ENCODE measurements at regions not wholly inside any gene's neighbourhood (a gene's known extent, or its start where the extent isn't known, plus 50 kb on each side); places are given as distances from the start of the nearest gene placed in this dataset.

DNA sequence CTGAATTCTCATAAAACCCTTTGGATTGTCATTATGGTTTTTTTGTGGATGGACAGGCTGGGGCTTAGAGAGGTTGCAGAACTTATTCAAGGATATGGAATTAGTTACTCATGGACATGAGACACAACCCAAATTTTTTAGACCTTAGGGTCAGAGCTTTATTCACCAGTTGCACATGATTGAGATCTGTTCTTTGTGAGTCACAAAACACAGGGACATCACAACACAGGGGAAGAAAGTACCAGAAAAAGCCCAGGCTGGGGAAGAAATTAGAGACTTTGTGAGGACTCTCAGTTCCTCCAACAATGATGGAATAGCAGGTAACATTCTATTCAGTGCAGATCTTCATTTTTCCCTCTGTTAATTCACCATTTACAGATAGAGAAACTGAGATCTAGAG lies 602.4 kb upstream of the CPEB2 start:
- Histone ChIP-seq H3K9ac (ENCODE audit: low read length in 3 of 3) (no peak overlapping the region), H3K4me3 (ENCODE audit: low read length in 3 of 3) (no peak overlapping the region), H3K36me3 (ENCODE audit: control insufficient read depth in 2 of 3, insufficient read depth in 3 of 3, low read length in 3 of 3) (no peaks in the 10 kb centered on the region), H3K27me3 (ENCODE audit: control insufficient read depth, insufficient read depth, low read length) (no peaks in the 10 kb centered on the region), H3K4me1 (ENCODE audit: control insufficient read depth in 2 of 3, insufficient read depth in 2 of 3, low read depth in 1 of 3, low read length in 3 of 3) (no peaks in the 10 kb centered on the region), H3K27ac (ENCODE audit: low read depth in 2 of 2, low read length in 2 of 2) (no peak overlapping the region), H3K9me3 (ENCODE audit: control insufficient read depth in 2 of 3, insufficient read depth in 1 of 3, low read length in 3 of 3) (peaks cover 0 to 4% (median 0%) of the 10 kb centered on the region in 3 donors)
- FAIRE-seq: no peak
- no peak for DNase-seq
- intact Hi-C loops (cut with DNase I): no loop called here
- TF ChIP-seq, protein P1, sequence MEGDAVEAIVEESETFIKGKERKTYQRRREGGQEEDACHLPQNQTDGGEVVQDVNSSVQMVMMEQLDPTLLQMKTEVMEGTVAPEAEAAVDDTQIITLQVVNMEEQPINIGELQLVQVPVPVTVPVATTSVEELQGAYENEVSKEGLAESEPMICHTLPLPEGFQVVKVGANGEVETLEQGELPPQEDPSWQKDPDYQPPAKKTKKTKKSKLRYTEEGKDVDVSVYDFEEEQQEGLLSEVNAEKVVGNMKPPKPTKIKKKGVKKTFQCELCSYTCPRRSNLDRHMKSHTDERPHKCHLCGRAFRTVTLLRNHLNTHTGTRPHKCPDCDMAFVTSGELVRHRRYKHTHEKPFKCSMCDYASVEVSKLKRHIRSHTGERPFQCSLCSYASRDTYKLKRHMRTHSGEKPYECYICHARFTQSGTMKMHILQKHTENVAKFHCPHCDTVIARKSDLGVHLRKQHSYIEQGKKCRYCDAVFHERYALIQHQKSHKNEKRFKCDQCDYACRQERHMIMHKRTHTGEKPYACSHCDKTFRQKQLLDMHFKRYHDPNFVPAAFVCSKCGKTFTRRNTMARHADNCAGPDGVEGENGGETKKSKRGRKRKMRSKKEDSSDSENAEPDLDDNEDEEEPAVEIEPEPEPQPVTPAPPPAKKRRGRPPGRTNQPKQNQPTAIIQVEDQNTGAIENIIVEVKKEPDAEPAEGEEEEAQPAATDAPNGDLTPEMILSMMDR (IDR thresholded peaks at IDR 0.05; ENCODE audit: borderline replicate concordance, extremely low read depth, insufficient read depth): no peak

DNA sequence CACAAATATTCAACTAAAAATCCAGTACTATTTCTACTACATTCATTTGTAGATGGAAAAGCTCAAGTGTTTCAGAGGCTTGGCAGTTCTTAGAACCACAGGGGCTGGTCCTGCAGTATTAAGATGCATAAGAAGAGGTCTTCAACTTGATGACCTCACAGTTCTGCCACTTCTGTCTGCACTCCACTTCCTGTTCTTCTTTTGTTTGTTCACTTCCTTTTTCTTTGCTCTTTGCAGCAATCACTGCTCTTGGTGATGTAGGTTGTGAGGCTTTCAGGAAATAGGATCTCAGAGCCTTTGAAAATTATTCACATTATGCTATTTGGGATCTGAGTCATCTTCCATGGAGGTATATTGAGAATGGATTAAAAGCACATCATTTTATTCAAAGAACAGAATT lies 602.0 kb upstream of the CPEB2 start:
- H3K4me1 ChIP-seq (ENCODE audit: control insufficient read depth in 2 of 3, insufficient read depth in 2 of 3, low read depth in 1 of 3, low read length in 3 of 3): no peaks in the 10 kb centered on the region
- no peaks in the 10 kb centered on the region for H3K27me3 ChIP-seq (ENCODE audit: control insufficient read depth, insufficient read depth, low read length)
- no peak overlapping the region for H3K9ac ChIP-seq (ENCODE audit: low read length in 3 of 3)
- FAIRE-seq: no peak
- no peak for DNase-seq
- H3K36me3 ChIP-seq (ENCODE audit: control insufficient read depth in 2 of 3, insufficient read depth in 3 of 3, low read length in 3 of 3): no peaks in the 10 kb centered on the region
- H3K27ac ChIP-seq (ENCODE audit: low read depth in 2 of 2, low read length in 2 of 2): no peak overlapping the region
- intact Hi-C loops (cut with DNase I): no loop called here
- TF ChIP-seq, protein P1 (IDR thresholded peaks at IDR 0.05; ENCODE audit: borderline replicate concordance, extremely low read depth, insufficient read depth): no peak
- H3K4me3 ChIP-seq (ENCODE audit: low read length in 3 of 3): no peak overlapping the region
- peaks cover 0 to 4% (median 0%) of the 10 kb centered on the region in 3 donors for H3K9me3 ChIP-seq (ENCODE audit: control insufficient read depth in 2 of 3, insufficient read depth in 1 of 3, low read length in 3 of 3)

DNA sequence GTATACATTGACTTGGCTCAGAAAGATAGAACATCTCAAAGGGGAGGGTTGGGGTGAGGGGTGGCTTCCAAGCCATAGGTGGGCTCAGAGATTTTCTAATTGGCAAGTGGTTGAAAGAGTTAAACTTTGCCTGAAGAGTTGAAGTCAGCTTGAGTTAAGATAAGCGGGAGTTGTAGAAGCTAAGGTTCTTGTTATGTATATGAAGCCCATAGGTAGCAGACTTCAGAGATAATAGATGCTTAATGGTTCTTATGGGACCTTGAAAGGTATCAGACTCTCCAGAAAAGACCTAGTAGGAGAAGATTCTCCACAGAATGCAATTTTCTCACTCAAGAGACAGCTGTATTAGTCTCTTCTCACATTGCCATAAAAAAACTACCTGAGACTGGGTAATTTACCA lies 599.1 kb upstream of the CPEB2 start:
- intact Hi-C loops (cut with DNase I): no loop called here
- no peak for FAIRE-seq
- no peak overlapping the region for H3K27ac ChIP-seq (ENCODE audit: low read depth in 2 of 2, low read length in 2 of 2)
- no peak overlapping the region for H3K9ac ChIP-seq (ENCODE audit: low read length in 3 of 3)
- DNase-seq: no peak
- no peaks in the 10 kb centered on the region for H3K36me3 ChIP-seq (ENCODE audit: control insufficient read depth in 2 of 3, insufficient read depth in 3 of 3, low read length in 3 of 3)
- H3K9me3 ChIP-seq (ENCODE audit: control insufficient read depth in 2 of 3, insufficient read depth in 1 of 3, low read length in 3 of 3): peaks cover 0 to 4% (median 0%) of the 10 kb centered on the region in 3 donors
- no peaks in the 10 kb centered on the region for H3K27me3 ChIP-seq (ENCODE audit: control insufficient read depth, insufficient read depth, low read length)
- no peaks in the 10 kb centered on the region for H3K4me1 ChIP-seq (ENCODE audit: control insufficient read depth in 2 of 3, insufficient read depth in 2 of 3, low read depth in 1 of 3, low read length in 3 of 3)
- TF ChIP-seq, protein P1 (IDR thresholded peaks at IDR 0.05; ENCODE audit: borderline replicate concordance, extremely low read depth, insufficient read depth): no peak
- H3K4me3 ChIP-seq (ENCODE audit: low read length in 3 of 3): no peak overlapping the region

DNA sequence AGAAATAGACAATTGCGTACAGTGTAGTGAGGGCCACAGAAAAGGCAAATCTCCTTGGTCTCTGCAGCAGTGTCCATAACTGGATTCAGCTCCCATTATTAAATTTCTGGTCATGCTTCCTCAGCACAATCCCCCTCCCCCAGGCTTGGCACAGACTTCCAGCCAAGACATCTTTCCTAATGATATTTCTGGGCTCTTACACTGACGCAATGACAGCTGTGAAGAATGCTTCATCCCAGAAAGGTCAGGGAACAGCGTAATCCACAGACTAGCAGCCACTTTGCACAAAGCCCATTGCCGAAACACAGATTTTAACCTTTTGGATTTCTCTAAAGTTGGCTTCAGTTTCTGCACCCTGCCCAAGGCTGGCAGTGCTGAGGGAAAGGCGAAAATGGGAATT lies 597.6 kb upstream of the CPEB2 start:
- Histone ChIP-seq H3K27ac (ENCODE audit: low read depth in 2 of 2, low read length in 2 of 2) (no peak overlapping the region), H3K4me1 (ENCODE audit: control insufficient read depth in 2 of 3, insufficient read depth in 2 of 3, low read depth in 1 of 3, low read length in 3 of 3) (no peaks in the 10 kb centered on the region), H3K27me3 (ENCODE audit: control insufficient read depth, insufficient read depth, low read length) (no peaks in the 10 kb centered on the region), H3K9me3 (ENCODE audit: control insufficient read depth in 2 of 3, insufficient read depth in 1 of 3, low read length in 3 of 3) (peaks cover 0 to 4% (median 0%) of the 10 kb centered on the region in 3 donors), H3K4me3 (ENCODE audit: low read length in 3 of 3) (no peak overlapping the region), H3K9ac (ENCODE audit: low read length in 3 of 3) (no peak overlapping the region), H3K36me3 (ENCODE audit: control insufficient read depth in 2 of 3, insufficient read depth in 3 of 3, low read length in 3 of 3) (no peaks in the 10 kb centered on the region)
- intact Hi-C loops (cut with DNase I): no loop called here
- FAIRE-seq (no peak), DNase-seq (no peak)
- TF ChIP-seq, protein P1 (IDR thresholded peaks at IDR 0.05; ENCODE audit: borderline replicate concordance, extremely low read depth, insufficient read depth): no peak
